ENCODE measurements at regions not wholly inside any gene's neighbourhood (a gene's known extent, or its start where the extent isn't known, plus 50 kb on each side); places are given as distances from the start of the nearest gene placed in this dataset.
"Not testable (repeated sequence)": the region's sequence is repeated elsewhere in the genome, so short reads cannot be mapped to it uniquely, and the experiment has no call there.

DNA sequence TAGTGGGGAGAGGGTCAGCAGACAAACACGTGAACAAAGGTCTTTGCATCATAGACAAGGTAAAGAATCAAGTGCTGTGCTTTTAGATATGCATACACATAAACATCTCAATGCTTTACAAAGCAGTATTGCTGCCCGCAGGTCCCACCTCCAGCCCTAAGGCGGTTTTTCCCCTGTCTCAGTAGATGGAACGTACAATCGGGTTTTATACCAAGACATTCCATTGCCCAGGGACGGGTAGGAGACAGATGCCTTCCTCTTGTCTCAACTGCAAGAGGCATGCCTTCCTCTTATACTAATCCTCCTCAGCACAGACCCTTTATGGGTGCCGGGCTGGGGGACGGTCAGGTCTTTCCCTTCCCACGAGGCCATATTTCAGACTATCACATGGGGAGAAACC is 148.3 kb downstream of the C12orf75 start:
- TF ChIP-seq, protein P1, sequence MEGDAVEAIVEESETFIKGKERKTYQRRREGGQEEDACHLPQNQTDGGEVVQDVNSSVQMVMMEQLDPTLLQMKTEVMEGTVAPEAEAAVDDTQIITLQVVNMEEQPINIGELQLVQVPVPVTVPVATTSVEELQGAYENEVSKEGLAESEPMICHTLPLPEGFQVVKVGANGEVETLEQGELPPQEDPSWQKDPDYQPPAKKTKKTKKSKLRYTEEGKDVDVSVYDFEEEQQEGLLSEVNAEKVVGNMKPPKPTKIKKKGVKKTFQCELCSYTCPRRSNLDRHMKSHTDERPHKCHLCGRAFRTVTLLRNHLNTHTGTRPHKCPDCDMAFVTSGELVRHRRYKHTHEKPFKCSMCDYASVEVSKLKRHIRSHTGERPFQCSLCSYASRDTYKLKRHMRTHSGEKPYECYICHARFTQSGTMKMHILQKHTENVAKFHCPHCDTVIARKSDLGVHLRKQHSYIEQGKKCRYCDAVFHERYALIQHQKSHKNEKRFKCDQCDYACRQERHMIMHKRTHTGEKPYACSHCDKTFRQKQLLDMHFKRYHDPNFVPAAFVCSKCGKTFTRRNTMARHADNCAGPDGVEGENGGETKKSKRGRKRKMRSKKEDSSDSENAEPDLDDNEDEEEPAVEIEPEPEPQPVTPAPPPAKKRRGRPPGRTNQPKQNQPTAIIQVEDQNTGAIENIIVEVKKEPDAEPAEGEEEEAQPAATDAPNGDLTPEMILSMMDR (IDR thresholded peaks at IDR 0.05; ENCODE audit: low read length): not testable (repeated sequence)
- TF ChIP-seq EZH2 (IDR thresholded peaks at IDR 0.05; ENCODE audit: borderline replicate concordance, low read length): not testable (repeated sequence)

Measured in OCI-LY1 (cell line).